ENCODE measurements at regions not wholly inside any gene's neighbourhood (a gene's known extent, or its start where the extent isn't known, plus 50 kb on each side); places are given as distances from the start of the nearest gene placed in this dataset.
"Not testable (repeated sequence)": the region's sequence is repeated elsewhere in the genome, so short reads cannot be mapped to it uniquely, and the experiment has no call there.

GRCh38 chr12:83676781-83677295 is 990.1 kb downstream of the TMTC2 start:
- ChIA-PET CTCF (no interaction called here), POLR2A (no interaction called here)

GRCh38 chr12:83666690-83667089 is 980.0 kb downstream of the TMTC2 start:
- CTCF ChIA-PET, result no interaction called here
- POLR2A ChIA-PET, result no interaction called here

DNA sequence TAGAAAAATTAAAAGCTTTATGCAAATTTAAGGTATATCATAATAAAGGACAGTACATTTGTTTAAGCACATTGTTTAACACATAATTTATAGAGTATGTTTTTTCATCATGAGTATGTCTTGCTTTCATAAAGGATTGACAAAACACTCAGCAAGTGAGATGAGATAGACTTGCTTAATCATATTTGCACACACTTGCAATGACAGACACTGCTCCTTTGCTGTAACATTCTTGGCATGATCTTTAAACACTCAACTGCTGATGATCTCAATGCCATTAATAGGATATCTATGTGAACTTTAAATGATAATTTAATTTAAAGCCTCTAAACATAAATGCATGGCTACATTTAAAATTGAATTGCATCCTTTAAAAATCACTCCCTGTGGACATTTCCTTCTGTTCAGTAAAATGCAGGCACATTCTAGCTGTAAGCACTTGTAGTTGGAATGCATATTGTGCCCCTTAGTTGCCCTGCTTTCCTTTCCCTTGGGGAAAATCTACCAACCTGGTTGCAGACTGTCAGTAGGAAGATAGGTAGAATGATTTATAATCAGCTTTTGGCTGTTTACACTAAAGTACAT is 979.0 kb downstream of the TMTC2 start:
- CTCF ChIA-PET, result no interaction called here
- POLR2A ChIA-PET, result no interaction called here

DNA sequence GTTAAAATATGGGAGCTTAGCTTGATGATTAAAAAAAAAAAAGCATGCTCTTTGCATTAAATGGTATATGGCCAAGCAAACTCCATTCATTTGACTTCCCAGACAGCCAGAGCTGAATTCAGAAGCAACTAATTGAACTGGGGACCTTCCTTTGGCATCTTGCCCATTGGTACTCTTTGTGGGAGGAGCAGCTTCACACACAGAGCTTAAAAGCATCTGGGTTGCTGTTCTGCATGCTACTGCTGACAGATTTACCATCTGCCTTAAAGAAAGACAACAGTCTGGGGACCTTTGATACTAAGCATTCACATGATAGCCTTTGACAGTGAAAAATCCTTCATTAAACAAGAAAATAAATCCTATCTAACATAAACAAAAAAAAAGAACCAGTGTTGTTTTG is 977.9 kb downstream of the TMTC2 start:
- CTCF ChIA-PET, result no interaction called here
- POLR2A ChIA-PET, result no interaction called here

DNA sequence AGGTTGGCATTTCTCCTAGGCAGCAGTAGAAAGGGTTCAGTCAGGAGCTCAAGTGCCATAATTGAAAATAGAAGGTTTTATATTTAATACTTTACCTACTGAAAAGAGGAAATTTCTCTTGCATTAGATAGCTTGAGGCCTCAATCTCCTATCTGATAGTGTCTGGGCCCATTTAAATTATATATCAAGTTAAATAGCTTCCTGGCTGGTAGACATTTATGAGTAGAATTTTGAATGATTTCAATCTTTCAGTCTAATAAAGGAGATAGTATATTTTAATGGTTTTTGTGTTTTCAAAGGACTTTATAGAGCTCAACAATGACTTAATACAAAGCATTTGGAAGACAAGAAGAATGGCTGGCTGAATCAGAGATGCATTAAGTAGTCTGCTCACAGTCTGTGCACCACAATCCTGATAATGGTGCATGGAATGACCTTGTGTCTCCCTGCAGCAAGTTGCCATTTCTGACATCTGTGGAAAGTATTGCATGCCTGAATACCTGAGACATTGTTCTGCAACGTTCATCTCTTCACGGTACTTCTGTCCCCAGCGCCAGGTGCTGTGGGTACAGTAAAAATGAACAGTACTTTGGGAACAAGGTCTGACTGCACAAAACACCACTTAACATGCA is 974.1 kb downstream of the TMTC2 start:
- ChIA-PET POLR2A (interaction anchor here (0.6 kb wide), 1 partner anchor 975 kb away, joined by 3 read pairs; no protein-coding TSS in a partner anchor), CTCF (no interaction called here)

GRCh38 chr12:83659321-83659720 is 972.6 kb downstream of the TMTC2 start:
- ChIA-PET POLR2A (no interaction called here), CTCF (no interaction called here)

DNA sequence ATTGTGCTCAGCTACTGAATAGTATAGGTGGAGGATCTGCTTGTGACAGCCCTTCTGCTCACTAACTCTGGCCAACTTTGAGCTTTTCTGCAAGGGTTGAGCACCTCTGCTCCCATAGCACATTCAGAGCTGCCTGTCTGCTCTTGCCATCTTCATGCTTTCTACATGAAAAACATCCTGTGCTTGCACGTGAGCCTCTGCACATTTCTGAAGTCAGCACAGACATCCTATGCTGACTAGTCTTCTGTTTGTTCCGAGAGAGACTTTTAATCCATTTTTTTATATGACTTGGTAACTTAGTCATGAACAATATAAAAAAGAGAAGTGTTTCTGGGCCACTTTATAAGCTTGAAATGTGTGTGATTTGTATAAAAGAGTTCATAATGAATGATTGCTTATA is 969.3 kb downstream of the TMTC2 start:
- CTCF ChIA-PET, result no interaction called here
- POLR2A ChIA-PET, result no interaction called here

DNA sequence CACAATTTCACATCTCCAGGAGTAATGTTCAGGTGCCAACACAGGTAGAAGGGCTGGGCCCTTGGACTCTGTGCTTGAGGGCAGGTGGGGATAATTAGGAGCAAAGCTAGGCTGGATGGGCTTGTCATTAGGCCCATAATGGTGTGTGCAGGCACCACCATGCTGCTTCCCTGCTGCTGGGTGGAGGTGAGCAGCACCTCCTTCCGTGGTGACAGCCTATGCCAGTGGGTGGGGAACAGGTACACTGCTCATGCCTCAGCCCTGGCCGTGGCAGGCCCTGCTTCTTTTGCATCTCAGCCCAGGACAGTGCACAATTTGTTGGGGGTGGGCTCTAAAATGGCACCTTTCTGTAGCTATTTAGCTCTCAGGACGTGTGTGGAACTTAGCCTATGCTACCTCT is 955.5 kb downstream of the TMTC2 start:
- ChIA-PET CTCF (no interaction called here), POLR2A (no interaction called here)

DNA sequence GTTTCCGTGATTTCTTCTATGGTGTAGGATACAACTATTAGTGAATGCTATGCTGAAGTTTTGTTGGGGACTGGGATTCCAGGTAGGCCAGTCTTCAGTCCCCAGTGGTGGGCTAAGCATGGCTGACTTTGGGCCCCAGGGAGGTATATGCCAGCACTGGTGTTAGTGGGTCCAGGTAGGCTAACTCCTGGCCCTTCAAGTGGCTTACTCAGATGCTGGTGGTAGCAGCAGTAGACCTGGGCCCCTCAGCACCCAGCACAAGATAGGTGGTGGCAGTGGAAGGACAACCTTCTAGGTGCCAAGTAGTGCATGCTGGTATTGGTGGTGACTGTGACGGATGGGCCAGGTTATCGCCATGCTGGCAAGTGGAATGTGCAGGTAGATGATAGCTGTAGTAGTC is 955.1 kb downstream of the TMTC2 start:
- POLR2A ChIA-PET, result no interaction called here
- CTCF ChIA-PET, result no interaction called here

GRCh38 chr12:83634726-83635267 is 948.1 kb downstream of the TMTC2 start:
- ChIA-PET CTCF (no interaction called here), POLR2A (no interaction called here)

- ChIA-PET POLR2A (no interaction called here), CTCF (no interaction called here)
Measured at GRCh38 chr12:83630526-83630925, 943.8 kb downstream of the TMTC2 start.

DNA sequence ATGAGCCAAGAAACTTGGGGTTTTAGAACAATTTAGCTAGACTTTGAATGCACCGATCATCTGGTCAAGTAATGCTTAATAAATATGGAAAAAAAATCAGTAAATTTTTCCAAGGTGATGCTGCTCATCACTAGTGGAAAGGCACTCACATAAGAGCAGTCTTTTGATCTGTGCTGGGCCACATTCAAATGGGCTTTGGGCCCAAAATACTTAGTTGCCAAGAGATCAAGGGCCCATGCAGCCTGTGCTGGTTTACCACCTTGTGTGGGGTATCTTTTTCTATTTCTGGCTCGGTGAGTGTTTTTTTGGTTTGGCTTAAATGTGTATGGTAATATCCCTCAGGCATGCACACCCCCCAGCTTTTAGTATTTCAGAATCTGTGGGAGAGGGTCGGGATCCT is 943.2 kb downstream of the TMTC2 start:
- ChIA-PET CTCF (no interaction called here), POLR2A (no interaction called here)

- POLR2A ChIA-PET, result no interaction called here
- CTCF ChIA-PET, result no interaction called here
Measured at GRCh38 chr12:83622205-83622604, 935.5 kb downstream of the TMTC2 start.

- CTCF ChIA-PET, result no interaction called here
Measured at GRCh38 chr12:83619973-83620372, 933.3 kb downstream of the TMTC2 start.

DNA sequence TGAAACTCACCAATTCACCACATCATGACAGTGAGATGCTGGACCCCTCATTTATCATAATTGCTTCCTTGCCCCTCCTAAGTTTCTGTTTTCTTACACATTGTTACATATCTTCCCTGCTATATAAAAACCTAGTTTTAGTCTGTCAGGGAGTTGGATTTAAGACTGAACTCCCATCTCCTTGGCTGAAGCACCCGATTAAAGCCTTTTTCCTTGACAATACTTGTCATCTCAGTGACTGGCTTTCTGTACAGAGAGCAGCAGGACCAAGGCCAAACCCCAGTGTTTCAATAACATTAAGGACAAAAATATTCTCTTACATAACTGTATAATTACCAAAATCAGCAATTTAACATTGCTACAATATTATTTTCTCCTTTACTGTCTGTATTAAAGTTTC is 928.4 kb downstream of the TMTC2 start:
- POLR2A ChIA-PET, result no interaction called here
- CTCF ChIA-PET, result no interaction called here

More at GRCh38 chr12:83619973-83620372, 933.3 kb downstream of the TMTC2 start:
- POLR2A ChIA-PET, result no interaction called here

DNA sequence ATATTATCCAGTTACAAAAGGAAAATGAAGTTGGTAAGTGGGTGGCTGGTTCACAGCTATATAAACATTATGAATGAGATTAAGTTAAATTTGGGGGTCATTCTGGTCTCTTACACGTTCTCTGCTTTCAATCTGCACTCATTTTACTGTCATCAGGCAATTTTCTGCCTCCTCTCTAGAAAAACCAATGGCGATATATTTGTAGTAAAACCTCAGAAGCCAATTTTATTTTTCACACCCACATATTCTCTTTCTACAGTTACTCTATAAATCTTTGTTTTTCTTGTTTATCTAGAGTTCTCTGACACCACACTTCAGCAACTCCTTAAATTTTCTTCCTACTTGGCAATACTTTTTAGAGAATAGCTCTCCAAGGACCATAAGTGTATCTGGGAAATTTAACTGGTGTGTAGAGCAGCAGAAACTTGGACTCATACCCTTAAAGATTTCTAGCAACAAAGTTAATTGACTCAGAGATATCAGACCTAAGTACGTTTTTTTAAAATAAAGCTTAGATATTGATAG is 926.9 kb downstream of the TMTC2 start:
- ChIA-PET POLR2A (no interaction called here), CTCF (no interaction called here)

DNA sequence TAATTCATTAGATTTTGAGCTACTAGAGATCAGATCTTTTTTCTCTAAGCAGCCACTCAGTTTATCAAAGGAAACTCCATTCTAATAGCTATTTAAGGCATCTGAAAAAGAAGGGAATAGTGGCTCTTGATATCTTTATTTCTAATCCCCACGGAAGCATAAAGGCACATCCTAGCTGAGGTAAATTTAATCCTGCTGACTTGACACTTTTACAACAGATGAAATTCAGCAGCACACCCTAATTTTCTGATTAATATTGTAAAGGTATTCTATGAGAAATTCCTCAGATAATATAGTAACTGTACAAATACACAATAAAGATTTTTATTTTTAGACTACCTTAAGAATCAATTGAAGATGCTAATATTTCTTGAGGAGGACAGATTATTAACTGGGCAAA is 916.4 kb downstream of the TMTC2 start:
- CTCF ChIA-PET, result no interaction called here
- POLR2A ChIA-PET, result no interaction called here

- ChIA-PET POLR2A (no interaction called here), CTCF (no interaction called here)
Measured at GRCh38 chr12:83575326-83575725, 888.6 kb downstream of the TMTC2 start.

DNA sequence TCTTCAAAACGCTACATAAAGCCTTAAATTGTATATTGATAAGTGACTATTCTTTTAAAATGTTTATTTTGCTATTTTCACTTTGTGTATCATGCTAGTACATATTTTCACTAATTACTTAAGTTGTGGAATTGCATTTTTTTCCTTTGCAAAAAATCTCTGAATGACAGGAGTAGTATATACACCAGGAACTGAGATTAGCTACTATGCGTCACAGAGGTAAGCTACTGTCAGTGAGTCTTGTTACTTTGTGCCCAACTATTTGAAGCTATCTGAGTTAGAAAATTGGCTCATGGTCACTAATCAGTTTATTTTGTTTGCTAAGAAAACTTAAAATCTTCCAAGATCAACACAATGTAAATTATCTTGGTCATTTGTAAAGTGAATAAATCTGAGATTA is 887.4 kb downstream of the TMTC2 start:
- ChIA-PET CTCF (no interaction called here), POLR2A (no interaction called here)

- CTCF ChIA-PET, result no interaction called here
- POLR2A ChIA-PET, result no interaction called here
Measured at GRCh38 chr12:83573671-83574070, 887.0 kb downstream of the TMTC2 start.

DNA sequence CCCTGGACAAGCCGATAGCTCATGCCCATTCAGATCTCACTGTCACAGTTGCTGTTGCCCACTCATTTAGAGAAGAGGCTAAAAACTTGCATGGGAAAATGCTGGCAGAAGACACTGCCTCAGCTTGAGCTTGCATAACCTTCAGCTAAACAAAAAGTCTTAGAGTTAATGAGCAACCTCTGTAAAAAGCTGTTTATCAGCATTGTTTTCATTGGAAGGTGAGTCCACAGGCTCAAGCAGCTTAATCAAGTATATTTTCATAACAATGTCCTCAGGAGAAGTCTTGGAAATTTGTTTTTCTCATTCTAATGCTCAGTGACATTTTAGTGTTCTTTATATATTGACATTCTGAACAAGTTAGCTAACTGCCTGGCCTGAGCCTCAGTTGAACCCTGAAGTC is 872.9 kb downstream of the TMTC2 start:
- ChIA-PET CTCF (no interaction called here), POLR2A (no interaction called here)

DNA sequence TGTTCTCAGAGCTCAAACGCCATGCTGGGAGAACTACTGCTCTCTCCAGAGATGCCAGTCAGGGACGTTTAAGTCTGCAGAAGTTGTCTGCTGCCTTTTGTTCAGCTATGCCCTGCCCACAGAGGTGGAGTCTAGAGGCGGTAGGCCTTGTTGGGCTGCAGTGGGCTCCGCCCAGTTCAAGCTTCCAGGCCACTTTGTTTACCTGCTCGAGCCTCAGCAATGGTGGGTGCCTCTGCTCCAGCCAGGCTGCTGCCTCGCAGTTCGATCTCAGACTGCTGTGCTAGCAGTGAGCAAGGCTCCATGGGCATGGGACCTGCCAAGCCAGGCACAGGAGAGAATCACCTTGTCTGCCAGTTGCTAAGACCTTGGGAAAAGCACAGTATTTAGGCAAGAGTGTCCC is 869.3 kb downstream of the TMTC2 start:
- POLR2A ChIA-PET, CTCF ChIA-PET: not testable (repeated sequence)
